Lower lobe of right lung (tissue), 2 donors: ENCODE measurements at regions not wholly inside any gene's neighbourhood (a gene's known extent, or its start where the extent isn't known, plus 50 kb on each side); places are given as distances from the start of the nearest gene placed in this dataset.

ENCODE experiments used
- ATAC-seq, 2 donors: fragments of 200-7000 bp; cut with Tn5 transposase; one replicate each; pipeline ENCODE4 v1.9.1; 2020 to 2022; ENCODE audit warnings: mild to moderate bottlenecking in 2 of 2, moderate library complexity in 2 of 2
- DNase-seq: peaks from one replicate; pipeline ENCODE4 v3.0.0-alpha.2; 2020
- H3K27ac ChIP-seq: fragments of 200-600 bp; one replicate; pipeline ENCODE4 v1.8.0; 2022
- H3K27me3 ChIP-seq: fragments of 200-600 bp; one replicate; pipeline ENCODE4 v1.8.0; 2022; ENCODE audit warnings: low read depth
- H3K36me3 ChIP-seq: fragments of 200-600 bp; one replicate; pipeline ENCODE4 v1.8.0; 2022; ENCODE audit warnings: mild to moderate bottlenecking
- H3K4me1 ChIP-seq: fragments of 200-600 bp; one replicate; pipeline ENCODE4 v1.8.0; 2022
- H3K4me3 ChIP-seq: fragments of 200-600 bp; one replicate; pipeline ENCODE4 v1.8.0; 2022; ENCODE audit warnings: mild to moderate bottlenecking
- H3K9me3 ChIP-seq: fragments of 200-600 bp; one replicate; pipeline ENCODE4 v1.8.0; 2022
- intact Hi-C: fragments of 100-400 bp; cut with DNase I; formaldehyde crosslinking; loops from one replicate; pipeline ENCODE4 v1.11.0; 2022
- TF ChIP-seq, protein P1 (sequence below): fragments of 200-600 bp; IDR thresholded peaks from one replicate; pipeline ENCODE4 v1.8.0; 2022; ENCODE audit warnings: antibody characterized with exemption, mild to moderate bottlenecking
- donor health status: DM: no; HTN: yes; CAD: no; lungs with severe emphysema.

DNA sequence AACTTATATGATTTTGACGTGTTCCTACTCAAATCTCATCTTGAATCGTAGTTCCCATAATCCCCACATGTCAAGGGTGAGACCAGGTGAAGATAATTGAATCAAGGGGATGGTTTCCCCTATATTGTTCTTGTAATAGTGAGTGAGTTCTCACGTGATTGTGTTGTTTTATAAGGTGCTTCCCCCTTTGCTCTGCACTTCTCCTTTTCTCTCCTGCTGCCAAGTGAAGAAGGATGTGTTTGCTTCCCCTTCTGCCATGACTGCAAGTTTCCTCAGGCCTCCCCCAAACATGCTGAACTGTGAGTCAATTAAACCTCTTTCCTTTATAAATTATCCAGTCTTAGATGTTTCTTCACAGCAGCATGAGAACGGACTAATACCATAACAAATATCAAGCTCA, 83.2 kb downstream of the MANEA start:
- Histone ChIP-seq H3K27ac (no peak overlapping the region), H3K36me3 (no peaks in the 10 kb centered on the region), H3K9me3 (no peaks in the 10 kb centered on the region), H3K4me3 (no peak overlapping the region), H3K27me3 (no peaks in the 10 kb centered on the region), H3K4me1 (no peaks in the 10 kb centered on the region)
- DNase-seq = no peak
- intact Hi-C loops = no loop called here
- TF ChIP-seq, protein P1, sequence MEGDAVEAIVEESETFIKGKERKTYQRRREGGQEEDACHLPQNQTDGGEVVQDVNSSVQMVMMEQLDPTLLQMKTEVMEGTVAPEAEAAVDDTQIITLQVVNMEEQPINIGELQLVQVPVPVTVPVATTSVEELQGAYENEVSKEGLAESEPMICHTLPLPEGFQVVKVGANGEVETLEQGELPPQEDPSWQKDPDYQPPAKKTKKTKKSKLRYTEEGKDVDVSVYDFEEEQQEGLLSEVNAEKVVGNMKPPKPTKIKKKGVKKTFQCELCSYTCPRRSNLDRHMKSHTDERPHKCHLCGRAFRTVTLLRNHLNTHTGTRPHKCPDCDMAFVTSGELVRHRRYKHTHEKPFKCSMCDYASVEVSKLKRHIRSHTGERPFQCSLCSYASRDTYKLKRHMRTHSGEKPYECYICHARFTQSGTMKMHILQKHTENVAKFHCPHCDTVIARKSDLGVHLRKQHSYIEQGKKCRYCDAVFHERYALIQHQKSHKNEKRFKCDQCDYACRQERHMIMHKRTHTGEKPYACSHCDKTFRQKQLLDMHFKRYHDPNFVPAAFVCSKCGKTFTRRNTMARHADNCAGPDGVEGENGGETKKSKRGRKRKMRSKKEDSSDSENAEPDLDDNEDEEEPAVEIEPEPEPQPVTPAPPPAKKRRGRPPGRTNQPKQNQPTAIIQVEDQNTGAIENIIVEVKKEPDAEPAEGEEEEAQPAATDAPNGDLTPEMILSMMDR = no peak
- no peak for ATAC-seq

DNA sequence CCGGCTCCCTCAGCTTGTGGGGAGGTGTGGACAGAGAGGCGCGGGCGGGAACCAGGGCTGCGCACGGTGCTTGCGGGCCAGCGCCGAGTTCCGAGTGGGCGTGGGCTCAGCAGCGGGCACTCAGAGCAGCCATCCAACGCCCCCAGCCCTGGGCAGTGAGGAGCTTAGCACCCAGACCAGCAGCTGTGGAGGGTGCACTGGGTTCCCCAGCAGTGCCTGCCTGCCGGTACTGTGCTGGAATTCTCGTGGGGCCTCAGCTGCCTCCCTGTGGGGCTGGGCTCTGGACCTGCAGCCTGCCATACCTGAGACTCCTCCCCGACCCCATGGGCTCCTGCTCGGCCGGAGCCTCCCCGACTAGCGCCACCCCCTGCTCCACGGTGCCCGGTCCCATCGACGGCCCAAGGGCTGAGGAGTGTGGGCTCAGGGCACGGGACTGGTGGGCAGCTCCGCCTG, 92.7 kb downstream of the MANEA start:
- no peak overlapping the region for H3K4me3 ChIP-seq
- ATAC-seq (peak in 1 of 2 donors; percentile 23), DNase-seq (no peak)
- H3K4me1 ChIP-seq = no peaks in the 10 kb centered on the region
- H3K27me3 ChIP-seq = no peaks in the 10 kb centered on the region
- intact Hi-C loops = no loop called here
- H3K36me3 ChIP-seq = no peaks in the 10 kb centered on the region
- no peaks in the 10 kb centered on the region for H3K9me3 ChIP-seq
- H3K27ac ChIP-seq = no peak overlapping the region
- TF ChIP-seq, protein P1 = no peak

DNA sequence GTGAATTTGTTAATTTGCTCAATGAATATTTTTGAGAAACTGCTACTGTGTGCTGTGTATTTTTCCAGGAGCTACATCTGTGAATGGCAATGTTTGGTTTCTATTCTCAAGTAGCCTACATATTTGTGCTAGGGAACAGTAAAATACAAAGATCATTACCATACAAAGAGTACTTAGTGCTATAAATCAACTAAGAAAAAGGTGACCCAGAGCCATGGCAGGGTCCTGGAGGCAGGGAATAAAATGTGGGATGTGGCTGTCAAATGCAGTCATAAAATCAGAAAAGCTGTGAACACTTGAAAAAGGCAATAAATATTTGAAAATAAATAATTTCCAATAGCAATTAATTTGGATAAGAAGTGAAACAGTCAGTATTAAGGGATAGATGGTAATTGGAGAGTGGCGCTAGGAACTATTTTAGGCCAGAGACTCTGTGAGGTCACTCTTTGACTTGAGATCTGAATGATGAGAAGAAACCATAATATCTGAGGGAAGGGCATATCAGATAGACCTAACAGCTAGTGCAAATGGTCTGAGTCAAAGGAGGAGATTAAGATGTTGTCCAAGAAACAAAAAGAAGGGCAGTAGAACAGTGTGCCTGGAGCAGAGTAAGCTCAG, 98.8 kb downstream of the MANEA start:
- intact Hi-C loops = no loop called here
- Histone ChIP-seq H3K9me3 (no peaks in the 10 kb centered on the region), H3K36me3 (no peaks in the 10 kb centered on the region), H3K4me1 (no peaks in the 10 kb centered on the region), H3K27me3 (no peaks in the 10 kb centered on the region), H3K27ac (no peak overlapping the region), H3K4me3 (no peak overlapping the region)
- no peak for ATAC-seq
- TF ChIP-seq, protein P1 = no peak
- no peak for DNase-seq

DNA sequence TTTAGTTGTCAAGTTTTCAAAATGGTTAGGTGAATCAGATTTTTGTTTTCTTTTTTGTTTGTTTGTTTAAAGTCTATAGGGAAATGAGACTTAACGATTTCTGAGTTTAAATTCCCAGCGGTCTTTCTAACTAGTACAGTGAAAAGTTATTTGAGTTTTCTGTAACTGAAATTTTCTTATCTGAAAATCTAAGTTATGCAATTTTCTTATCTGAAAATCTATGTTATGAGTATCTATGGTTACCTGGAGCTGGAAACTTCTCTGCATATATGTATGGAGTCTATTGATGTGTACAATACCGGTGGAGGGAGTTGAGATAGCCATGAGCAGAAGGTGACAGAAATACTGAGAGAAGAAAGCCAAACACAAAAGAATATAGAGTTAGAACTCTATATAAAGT, 102.6 kb downstream of the MANEA start:
- intact Hi-C loops = no loop called here
- Histone ChIP-seq H3K27me3 (no peaks in the 10 kb centered on the region), H3K4me1 (no peaks in the 10 kb centered on the region), H3K4me3 (no peak overlapping the region), H3K9me3 (no peaks in the 10 kb centered on the region), H3K27ac (no peak overlapping the region), H3K36me3 (no peaks in the 10 kb centered on the region)
- ATAC-seq (no peak), DNase-seq (no peak)
- TF ChIP-seq, protein P1 = no peak

DNA sequence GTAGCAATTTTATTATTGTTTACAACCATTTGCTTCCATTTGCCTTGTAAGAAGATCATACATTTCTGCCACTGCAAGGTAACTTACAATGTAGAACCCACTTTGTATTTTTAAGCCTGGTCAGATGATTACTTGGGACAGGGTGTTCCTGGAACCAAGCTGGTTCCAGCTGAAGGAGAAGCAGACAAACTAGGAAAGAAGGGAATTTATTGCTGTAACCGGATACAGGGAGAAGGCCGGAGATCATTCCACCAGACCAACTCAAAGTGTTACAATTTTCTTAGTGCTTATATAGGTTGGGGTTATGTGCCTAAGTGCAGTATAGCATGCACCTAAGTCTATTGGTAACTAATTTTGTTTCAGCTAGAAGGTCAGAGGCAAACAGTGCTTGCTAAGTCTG, 104.4 kb downstream of the MANEA start:
- H3K4me3 ChIP-seq = no peak overlapping the region
- H3K36me3 ChIP-seq = no peaks in the 10 kb centered on the region
- ATAC-seq (no peak), DNase-seq (no peak)
- intact Hi-C loops = no loop called here
- H3K9me3 ChIP-seq = no peaks in the 10 kb centered on the region
- TF ChIP-seq, protein P1 = no peak
- no peaks in the 10 kb centered on the region for H3K27me3 ChIP-seq
- H3K4me1 ChIP-seq = no peaks in the 10 kb centered on the region
- H3K27ac ChIP-seq = no peak overlapping the region
